SK-N-SH treated with all-trans-retinoic acid at 6 μM for 48 hours (cell line): ENCODE measurements at regions not wholly inside any gene's neighbourhood (a gene's known extent, or its start where the extent isn't known, plus 50 kb on each side); places are given as distances from the start of the nearest gene placed in this dataset.

Experiments
- ATAC-seq: fragments of 200-7000 bp; cut with Tn5 transposase; 3 replicates; pipeline ENCODE4 v1.9.1; 2020; ENCODE audit warnings: mild to moderate bottlenecking, moderate library complexity
- ARNTL ChIP-seq: fragments of 450-650 bp; formaldehyde crosslinking; IDR thresholded peaks from 2 replicates; pipeline ENCODE4 v1.5.0; 2020; ENCODE audit warnings: low read depth, mild to moderate bottlenecking, moderate library complexity, borderline replicate concordance
- BACH2 ChIP-seq: fragments of 250-450 bp; sonication (Bioruptor Pico); IDR thresholded peaks from 2 replicates; pipeline ENCODE4 v1.9.0; 2021; ENCODE audit warnings: mild to moderate bottlenecking, borderline replicate concordance
- ESRRG ChIP-seq: fragments of 250-450 bp; sonication (Bioruptor Pico); IDR thresholded peaks from 2 replicates; pipeline ENCODE4 v1.6.1; 2021; ENCODE audit warnings: mild to moderate bottlenecking
- ISL1 ChIP-seq: fragments of 250-450 bp; sonication (Bioruptor Pico); IDR thresholded peaks from 2 replicates; pipeline ENCODE4 v2.1.2; 2022; ENCODE audit warnings: mild to moderate bottlenecking, moderate library complexity
- PPARA ChIP-seq: fragments of 250-450 bp; sonication (Bioruptor Pico); IDR thresholded peaks from 2 replicates; pipeline ENCODE4 v1.5.0; 2020; ENCODE audit warnings: mild to moderate bottlenecking, borderline replicate concordance
- SNAI2 ChIP-seq: fragments of 250-450 bp; sonication (Bioruptor Pico); IDR thresholded peaks from 2 replicates; pipeline ENCODE4 v1.5.0; 2020; ENCODE audit warnings: mild to moderate bottlenecking, moderate library complexity
- TCF4 ChIP-seq: fragments of 250-450 bp; sonication (Bioruptor Pico); IDR thresholded peaks from 2 replicates; pipeline ENCODE4 v1.8.0; 2021; ENCODE audit warnings: mild to moderate bottlenecking, moderate library complexity, borderline replicate concordance
- TOX ChIP-seq: fragments of 250-450 bp; sonication (Bioruptor Pico); IDR thresholded peaks from 2 replicates; pipeline ENCODE4 v1.8.0; 2021; ENCODE audit warnings: mild to moderate bottlenecking, moderate library complexity, borderline replicate concordance
- ZC3H10 ChIP-seq: fragments of 250-450 bp; sonication (Bioruptor Pico); IDR thresholded peaks from 2 replicates; pipeline ENCODE4 v1.5.1; 2021; ENCODE audit warnings: mild to moderate bottlenecking, moderate library complexity
- ZNF565 ChIP-seq: fragments of 450-650 bp; formaldehyde crosslinking; conservative IDR thresholded peaks from 2 replicates; pipeline ENCODE4 v1.5.0; 2020; ENCODE audit warnings: low read depth, mild to moderate bottlenecking, moderate library complexity
- ZNF70 ChIP-seq: fragments of 450-650 bp; formaldehyde crosslinking; IDR thresholded peaks from 2 replicates; pipeline ENCODE4 v1.5.0; 2020; ENCODE audit warnings: mild to moderate bottlenecking, moderate library complexity
- ZNF8 ChIP-seq: fragments of 450-650 bp; formaldehyde crosslinking; IDR thresholded peaks from 2 replicates; pipeline ENCODE4 v1.5.0; 2020; ENCODE audit warnings: mild to moderate bottlenecking, moderate library complexity
- TF ChIP-seq, protein P1 (sequence below): fragments of 250-450 bp; sonication (Bioruptor Pico); IDR thresholded peaks from 2 replicates; pipeline ENCODE4 v1.8.0; 2020; ENCODE audit warnings: mild to moderate bottlenecking, moderate library complexity, borderline replicate concordance
- TF ChIP-seq, protein P2 (sequence below): fragments of 250-450 bp; sonication (Bioruptor Pico); IDR thresholded peaks from 2 replicates; pipeline ENCODE4 v1.5.0; 2020; ENCODE audit warnings: mild to moderate bottlenecking, moderate library complexity
- TF ChIP-seq, protein P3 (sequence below): fragments of 250-450 bp; sonication (Bioruptor Pico); IDR thresholded peaks from 2 replicates; pipeline ENCODE4 v1.5.1; 2021; ENCODE audit warnings: mild to moderate bottlenecking, moderate library complexity

DNA sequence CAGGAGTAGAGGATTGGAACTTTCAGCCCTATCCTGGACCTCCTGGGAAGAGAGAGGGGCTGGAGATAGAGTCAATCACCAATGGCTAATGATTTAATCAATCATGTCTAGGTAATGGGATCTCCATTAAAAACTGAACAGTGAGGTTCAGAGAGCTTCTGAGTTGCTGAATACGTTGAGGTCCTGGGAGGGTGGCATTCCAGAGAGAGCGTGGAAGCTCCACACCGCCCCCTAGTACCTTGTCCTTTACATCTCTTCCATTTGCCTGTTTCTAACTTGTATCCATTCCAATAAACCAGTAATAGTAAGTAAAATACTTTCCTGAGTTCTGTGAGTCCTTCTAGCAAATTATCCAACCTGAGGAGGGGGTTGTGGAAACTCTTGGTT lies 101.7 kb downstream of the B3GNT2 start (continued):
- TF ChIP-seq, protein P1, sequence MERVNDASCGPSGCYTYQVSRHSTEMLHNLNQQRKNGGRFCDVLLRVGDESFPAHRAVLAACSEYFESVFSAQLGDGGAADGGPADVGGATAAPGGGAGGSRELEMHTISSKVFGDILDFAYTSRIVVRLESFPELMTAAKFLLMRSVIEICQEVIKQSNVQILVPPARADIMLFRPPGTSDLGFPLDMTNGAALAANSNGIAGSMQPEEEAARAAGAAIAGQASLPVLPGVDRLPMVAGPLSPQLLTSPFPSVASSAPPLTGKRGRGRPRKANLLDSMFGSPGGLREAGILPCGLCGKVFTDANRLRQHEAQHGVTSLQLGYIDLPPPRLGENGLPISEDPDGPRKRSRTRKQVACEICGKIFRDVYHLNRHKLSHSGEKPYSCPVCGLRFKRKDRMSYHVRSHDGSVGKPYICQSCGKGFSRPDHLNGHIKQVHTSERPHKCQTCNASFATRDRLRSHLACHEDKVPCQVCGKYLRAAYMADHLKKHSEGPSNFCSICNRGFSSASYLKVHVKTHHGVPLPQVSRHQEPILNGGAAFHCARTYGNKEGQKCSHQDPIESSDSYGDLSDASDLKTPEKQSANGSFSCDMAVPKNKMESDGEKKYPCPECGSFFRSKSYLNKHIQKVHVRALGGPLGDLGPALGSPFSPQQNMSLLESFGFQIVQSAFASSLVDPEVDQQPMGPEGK (CRISPR knock-in tag): no peak
- TF ChIP-seq TCF4 (CRISPR knock-in tag): no peak
- no peak for TF ChIP-seq ZNF70
- TF ChIP-seq PPARA (CRISPR knock-in tag): no peak

DNA sequence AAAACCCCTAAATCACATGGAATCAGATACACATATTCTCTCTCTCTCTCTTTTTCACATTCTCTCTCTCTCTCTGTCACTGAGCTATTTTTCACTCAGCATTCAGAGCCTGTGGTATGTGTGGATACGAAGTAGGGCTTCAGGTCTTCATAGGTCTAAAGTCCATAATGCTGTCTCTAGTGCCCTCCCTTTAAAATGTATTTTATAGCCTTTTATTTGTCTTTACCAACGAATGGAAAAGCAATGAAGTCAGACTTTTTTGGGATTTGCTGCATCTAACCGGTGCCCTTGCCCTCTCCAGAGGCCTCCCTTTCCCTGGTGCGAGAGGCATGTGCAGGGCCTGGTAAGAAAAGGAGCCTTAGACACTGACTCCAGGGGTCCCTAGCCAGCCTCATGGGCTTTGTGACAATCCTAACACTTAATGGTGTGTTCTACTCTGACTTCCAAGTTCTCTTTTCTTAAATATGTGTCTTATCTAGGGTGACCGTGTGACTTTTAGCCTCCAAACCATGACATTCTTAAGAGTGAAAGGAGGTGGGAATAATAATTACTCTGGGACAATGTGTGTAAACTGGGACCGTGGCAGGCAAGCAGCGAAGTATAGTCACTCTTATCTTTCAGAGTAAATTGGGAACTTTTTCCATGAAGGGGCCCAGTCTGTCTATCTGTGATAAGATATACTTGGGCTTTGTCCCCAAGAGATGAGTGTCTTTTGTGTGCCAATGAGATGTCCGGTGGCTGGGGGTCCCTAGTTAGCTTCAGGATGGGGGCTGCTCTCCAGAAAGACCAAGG lies 101.1 kb downstream of the B3GNT2 start:
- ATAC-seq: no peak
- TF ChIP-seq BACH2 (no peak), ZC3H10 (CRISPR knock-in tag) (no peak), TOX (CRISPR knock-in tag) (no peak), ZNF8 (CRISPR knock-in tag) (no peak), ARNTL (CRISPR knock-in tag) (no peak), ISL1 (CRISPR knock-in tag) (no peak), ZNF70 (no peak), ESRRG (no peak)
- TF ChIP-seq, protein P2, sequence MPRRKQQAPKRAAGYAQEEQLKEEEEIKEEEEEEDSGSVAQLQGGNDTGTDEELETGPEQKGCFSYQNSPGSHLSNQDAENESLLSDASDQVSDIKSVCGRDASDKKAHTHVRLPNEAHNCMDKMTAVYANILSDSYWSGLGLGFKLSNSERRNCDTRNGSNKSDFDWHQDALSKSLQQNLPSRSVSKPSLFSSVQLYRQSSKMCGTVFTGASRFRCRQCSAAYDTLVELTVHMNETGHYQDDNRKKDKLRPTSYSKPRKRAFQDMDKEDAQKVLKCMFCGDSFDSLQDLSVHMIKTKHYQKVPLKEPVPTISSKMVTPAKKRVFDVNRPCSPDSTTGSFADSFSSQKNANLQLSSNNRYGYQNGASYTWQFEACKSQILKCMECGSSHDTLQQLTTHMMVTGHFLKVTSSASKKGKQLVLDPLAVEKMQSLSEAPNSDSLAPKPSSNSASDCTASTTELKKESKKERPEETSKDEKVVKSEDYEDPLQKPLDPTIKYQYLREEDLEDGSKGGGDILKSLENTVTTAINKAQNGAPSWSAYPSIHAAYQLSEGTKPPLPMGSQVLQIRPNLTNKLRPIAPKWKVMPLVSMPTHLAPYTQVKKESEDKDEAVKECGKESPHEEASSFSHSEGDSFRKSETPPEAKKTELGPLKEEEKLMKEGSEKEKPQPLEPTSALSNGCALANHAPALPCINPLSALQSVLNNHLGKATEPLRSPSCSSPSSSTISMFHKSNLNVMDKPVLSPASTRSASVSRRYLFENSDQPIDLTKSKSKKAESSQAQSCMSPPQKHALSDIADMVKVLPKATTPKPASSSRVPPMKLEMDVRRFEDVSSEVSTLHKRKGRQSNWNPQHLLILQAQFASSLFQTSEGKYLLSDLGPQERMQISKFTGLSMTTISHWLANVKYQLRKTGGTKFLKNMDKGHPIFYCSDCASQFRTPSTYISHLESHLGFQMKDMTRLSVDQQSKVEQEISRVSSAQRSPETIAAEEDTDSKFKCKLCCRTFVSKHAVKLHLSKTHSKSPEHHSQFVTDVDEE (CRISPR knock-in tag): no peak
- TF ChIP-seq, protein P1 (CRISPR knock-in tag): no peak

DNA sequence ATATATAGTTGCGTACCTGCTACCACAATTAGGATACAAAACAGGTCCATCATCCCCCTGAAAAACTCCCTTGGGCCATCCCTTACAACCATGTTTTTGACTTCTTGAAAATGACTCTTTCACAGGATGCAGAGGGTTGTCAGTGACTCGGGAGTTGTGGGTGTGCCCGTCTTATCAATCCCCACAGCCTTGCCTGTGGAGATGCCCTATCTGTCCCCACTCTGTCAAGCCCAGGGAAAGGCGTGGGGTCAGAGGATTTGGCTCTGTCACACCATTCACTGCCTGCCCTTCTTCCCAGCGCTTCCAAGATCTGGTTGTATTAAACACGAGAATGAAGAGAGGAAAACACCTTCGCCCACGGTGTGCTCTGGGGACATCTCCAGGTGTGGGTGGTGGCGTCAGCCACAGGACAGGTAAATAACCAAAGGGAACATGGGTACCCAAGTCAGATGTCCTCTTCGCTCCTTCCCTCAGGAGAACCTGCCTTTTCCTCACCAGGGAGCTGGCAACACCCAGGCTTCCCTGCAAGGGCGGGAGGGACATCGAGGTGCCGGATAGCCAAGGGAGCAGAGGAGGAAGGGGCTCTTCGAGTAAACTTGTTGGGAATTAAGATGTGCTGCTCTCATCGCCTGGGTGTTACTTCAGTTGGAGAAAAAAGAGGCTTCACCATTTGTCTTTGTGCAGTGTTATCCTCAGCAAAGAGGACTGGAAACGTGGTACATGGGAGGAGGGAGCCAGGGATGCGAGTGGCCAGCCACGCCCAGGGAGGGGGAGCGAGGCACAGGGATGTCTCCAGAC lies 100.3 kb downstream of the B3GNT2 start:
- ATAC-seq: no peak
- TF ChIP-seq, protein P3, sequence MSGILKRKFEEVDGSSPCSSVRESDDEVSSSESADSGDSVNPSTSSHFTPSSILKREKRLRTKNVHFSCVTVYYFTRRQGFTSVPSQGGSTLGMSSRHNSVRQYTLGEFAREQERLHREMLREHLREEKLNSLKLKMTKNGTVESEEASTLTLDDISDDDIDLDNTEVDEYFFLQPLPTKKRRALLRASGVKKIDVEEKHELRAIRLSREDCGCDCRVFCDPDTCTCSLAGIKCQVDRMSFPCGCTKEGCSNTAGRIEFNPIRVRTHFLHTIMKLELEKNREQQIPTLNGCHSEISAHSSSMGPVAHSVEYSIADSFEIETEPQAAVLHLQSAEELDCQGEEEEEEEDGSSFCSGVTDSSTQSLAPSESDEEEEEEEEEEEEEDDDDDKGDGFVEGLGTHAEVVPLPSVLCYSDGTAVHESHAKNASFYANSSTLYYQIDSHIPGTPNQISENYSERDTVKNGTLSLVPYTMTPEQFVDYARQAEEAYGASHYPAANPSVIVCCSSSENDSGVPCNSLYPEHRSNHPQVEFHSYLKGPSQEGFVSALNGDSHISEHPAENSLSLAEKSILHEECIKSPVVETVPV (CRISPR knock-in tag): no peak
- TF ChIP-seq ISL1 (CRISPR knock-in tag): no peak
- TF ChIP-seq, protein P2 (CRISPR knock-in tag): no peak
- TF ChIP-seq ZNF565 (CRISPR knock-in tag): no peak
- no peak for TF ChIP-seq SNAI2 (CRISPR knock-in tag)
- TF ChIP-seq BACH2: no peak
